ENCODE measurements at regions not wholly inside any gene's neighbourhood (a gene's known extent, or its start where the extent isn't known, plus 50 kb on each side); places are given as distances from the start of the nearest gene placed in this dataset.

DNA sequence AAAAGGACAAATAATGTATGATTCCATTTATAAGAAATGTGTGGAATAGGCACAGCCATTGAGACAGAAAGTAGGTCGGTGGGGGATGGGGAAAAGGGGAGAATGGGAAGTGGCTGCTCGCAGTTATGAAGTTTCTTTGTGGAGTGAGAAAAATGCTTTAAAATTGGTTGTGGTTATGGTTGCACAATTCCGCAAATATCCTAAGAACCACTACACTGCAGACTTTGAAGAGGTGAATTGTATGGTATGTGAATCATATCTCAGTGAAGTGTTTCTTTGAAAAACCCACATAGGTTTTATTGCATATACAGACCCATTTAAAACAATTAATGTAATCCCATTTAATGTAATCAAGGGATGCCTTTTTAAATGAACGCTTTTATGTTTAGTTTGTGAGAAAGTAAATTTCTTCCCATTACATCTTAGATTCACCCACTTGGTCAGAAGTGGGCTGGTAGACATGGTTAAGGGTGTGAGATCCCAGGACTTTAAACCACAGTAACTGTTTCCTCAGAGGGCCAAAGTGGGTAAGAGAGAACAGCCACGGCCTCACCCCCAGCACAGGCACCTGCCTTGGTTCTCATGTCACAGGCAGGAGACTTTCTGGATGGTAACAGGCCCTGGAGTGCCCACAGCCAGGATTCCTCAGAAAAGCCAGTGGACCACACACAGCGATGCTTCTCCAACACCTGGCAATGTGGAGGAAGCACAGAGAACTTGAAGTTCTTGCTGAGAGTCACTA, 119.3 kb upstream of the GJB6 start:
- no peak for DNase-seq (ENCODE audit: low spot score)

DNA sequence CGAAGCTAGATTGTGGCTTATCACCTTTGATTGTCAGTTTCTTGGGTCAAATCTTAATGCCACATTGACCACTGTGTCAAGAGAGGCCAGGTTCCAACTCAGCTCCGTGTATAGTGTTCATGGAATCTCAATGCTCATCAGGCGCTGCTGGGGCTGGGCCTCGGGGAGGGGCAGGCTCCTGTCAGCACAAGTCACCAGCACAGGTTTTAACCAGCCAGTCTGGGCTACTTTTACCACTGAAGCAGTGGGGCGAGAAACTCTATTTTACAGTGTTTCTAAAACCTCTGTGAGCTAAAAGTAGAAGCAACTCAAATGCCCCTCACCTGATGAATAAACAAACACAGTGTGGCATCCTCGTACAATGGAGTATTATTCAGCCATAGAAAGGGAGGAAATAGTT, 118.7 kb upstream of the GJB6 start:
- no peak for DNase-seq (ENCODE audit: low spot score)

DNA sequence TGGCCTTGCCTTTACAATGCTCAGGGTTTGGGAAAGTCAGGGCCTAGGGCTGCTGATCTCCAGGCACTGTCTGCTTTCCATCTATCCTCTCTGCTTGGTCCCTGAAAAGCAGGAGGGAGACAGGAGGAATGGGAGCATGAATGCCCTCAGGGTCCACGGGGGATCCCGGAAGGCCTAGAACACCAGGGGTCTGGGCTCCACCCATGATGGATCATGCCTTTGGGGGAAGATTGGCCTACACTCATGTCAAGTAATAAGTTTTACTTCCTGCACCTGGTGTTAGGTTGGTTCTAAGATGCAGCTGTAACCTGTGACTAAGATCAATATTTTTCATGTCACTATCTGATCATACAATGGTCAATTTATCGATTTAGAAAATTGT, 118.3 kb upstream of the GJB6 start:
- no peak for DNase-seq (ENCODE audit: low spot score)

DNA sequence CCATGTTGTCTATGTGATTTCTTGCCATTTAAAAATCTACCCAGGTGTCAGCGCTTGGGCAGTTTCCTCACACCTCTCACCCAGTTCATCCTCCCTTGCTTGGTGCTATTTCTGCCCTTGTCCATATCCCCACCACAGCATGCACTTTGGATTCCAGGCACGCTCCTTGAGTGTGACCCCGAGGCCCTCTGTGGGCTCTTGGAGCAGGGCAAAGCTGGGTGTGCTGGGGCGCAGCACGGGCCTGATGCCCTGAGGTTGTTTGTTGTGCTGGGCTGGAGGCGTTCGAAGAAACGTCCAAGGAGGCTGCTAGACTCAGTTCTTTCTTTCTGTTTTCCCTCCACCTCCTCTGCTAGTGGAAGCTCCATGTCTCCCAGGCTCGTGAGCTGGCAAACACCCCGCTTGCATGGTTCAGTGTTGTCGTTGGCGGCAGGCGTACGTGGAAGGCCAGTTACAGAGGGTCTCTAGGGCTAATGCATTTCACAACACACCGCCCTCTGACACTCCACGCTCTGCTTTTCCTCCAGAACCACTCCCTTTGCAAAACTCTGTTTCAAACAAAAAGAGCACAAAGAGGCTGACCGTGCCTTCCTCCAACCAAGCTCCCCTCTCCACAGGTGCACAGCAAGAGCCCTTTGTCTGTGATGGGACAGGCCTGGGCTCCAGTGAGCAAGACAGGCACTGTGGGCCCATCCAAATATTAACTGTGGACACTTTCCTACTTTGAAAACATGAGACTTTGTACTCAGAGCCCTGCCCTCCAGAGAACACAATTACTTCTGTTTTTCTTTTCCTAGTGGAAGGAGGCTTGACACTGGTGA, 117.7 kb upstream of the GJB6 start:
- no peak for DNase-seq (ENCODE audit: low spot score)

DNA sequence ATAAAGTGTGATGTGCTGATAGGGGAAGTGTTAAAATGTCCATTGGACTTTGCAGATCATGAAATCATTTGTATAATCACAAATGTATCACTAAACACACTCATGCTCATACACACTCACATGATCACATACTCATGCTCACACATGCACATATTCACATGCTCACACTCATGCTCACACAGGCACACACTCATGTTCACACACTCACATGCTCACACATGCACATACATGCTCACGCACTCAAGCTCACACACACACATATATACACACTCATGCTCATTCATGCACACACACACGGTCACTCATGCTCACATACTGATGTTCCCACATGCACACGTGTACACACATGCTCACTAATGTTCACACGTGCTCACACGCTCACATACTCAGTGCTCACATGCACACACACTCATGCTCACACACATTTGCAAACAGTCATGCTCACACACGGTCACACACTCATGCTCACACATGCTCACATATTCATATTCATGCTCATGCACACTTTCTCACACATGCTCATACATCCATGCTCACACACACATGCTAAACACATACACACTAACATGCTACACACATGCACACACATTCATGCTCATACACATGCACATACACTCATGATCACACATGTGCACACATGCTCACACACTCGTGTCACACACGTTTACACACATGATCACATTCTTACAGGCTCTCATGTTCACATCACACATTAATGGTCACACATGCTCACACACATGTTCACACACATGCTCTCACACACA, 116.7 kb upstream of the GJB6 start:
- no peak for DNase-seq (ENCODE audit: low spot score)

DNA sequence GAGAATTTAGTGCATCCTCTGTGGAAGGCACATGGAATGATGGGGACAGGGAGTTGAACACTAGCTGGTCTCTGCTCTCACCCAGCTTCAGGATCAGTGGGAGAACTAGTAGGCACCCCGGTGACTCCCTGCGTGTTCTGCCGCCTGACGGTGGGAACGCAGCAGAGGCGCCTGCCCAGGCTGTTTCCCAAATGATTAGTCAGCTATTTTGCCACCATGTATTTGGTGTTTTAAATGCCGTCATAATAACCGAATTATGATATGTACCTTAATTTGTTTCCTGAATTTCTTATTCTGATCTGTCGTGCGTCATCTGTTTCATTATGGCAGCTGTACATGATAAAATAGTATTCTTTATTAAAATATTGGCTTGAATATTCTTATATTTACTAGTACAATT, 115.9 kb upstream of the GJB6 start:
- DNase-seq (ENCODE audit: low spot score), result no peak

DNA sequence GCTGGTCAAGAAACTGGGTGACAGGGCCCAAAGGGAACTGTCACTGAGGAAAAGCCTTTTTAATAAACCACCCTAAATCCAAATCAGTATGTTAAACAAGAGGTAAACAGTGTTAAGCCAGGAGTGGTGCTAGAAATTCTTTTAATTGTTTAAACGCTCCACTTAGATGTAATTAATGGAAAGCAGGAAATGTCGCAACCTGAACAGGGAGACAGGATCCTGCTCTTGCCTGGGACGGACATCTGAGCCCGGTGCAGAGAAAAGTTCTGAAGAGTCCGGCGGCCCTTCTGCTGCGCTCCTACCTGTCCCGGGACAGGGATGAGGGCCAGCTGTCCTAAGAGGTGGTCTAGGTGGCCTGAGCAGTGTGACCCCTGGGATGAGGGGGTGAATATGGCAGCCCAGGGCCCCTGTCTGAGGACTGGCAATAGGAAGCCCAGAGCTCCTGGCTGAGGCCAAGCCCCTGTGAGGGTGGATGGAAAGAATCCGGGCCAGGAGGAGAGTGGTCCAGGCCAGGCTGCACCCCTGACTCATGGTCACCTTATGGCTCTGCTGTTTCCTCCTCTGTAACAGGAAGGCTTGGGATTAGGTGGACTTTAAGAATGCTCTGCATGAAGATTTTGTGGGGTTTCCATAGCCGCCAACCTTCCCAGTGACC, 112.8 kb upstream of the GJB6 start:
- no peak for DNase-seq (ENCODE audit: low spot score)

DNA sequence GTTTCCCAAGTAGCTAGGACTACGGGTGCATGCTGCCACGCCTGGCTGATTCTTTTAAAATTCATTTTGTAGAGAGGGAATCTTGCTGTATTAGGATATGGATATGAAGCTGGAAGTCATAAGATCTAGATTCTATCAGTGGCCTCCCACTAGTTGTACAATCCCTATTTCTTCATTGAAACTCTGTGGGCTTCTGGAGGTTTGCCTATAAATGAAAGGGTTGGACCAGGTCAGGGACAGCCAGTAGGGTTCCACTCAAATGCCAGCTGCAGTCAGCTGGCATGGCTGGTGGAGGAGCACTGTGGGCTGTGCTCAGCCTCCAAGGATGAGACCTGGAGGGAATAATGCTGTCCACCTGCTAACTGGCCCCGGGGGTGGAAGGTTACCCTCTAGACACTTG, 110.2 kb upstream of the GJB6 start:
- DNase-seq (ENCODE audit: low spot score), result no peak

DNA sequence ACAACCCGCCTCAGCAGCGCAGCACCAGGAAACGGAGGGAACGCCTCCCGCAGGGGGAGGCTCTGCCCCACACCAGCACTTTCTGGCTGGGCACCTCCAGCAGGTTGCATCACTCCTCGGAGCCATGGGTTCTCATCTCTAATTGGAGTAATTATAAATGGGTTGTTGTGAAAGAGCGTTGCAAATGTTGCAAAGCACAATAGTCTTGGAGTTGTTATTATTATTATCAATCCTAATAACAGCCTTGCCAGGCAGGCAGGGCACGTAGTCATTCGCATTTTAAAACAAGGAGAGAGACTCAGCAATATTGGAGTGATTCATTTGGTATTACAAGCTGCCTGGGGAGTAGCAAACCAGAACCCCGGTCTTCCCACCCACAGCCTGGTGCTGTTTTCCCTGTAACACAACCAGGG, 108.6 kb upstream of the GJB6 start:
- no peak for DNase-seq (ENCODE audit: low spot score)

DNA sequence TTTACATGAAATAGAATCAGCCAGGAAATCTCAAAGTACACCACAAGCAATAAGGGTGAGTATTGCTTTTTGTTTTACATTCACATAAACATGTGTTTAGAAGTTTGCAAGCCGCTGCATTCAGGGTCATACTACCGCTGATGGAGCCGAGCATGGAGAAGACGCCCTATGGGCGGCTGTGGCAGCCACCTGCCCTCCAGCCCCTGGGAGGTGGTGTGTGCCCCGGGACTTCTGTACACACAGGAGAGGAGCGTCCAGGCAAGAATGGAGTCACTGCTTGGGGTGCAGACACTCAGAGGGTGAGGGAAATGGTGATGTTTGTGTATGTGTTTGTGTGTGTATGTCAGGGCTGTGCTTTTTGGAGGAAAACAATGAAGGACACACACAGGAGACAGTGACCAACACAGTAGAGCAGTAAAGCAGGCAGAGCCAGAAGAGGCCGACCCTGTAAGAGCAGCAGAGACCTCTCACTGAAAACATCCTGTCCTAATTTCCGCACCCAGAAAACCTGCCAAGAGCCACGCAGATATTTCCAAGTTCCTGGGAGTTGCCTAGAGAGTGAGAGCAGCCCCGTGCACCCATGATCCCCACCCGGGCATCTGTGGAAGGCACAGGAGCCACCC, 108.1 kb upstream of the GJB6 start:
- no peak for DNase-seq (ENCODE audit: low spot score)

DNA sequence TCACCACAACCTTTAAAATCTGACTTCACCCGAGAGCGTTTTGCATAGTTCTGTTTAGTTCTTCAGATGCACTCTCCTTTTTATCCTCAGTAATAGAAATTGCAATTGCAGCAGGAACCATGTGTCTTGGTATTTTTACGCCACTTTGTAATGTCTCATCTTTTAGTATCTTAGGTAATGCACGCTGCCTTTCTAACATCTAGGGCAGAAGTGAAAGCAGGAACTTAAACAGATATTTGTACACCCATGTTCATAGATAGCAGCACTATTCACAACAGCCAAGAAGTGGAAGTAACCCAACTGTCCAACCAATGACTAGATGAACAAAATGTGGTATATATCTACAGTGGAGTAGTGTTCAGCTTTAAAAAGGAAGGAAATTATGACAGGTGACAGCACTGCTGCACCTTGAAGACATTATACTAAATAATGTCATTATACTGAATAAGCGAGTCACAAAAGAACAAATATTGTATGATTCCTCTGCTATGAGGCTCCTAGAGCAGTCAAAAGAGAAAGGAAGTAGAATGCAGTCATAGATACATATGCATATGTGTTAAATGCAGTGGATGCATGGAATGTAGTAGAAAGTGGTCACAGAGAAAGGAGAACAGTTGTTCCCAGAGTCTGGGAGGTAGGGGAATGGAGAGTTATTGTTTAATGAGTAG, 105.9 kb upstream of the GJB6 start:
- no peak for DNase-seq (ENCODE audit: low spot score)

DNA sequence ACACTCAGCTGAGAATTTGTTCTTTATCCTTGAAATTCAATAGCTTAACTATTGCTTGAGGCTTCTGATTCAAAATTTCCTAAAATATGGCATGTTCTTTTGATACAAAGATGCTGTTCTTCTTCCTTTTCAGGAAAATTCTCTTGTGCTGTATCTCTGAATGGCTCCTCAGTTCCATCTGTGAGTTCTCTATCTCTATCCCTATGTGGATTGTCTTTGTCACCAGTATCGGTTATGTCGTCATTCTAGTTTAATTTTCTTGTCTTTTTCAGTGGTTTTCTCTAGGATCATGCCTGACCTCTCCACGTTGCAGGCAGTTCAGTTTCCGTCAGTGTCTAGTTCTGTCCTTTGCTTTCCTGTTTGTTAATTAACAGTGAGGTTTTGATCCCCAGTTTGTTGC, 104.6 kb upstream of the GJB6 start:
- DNase-seq (ENCODE audit: low spot score), result no peak

DNA sequence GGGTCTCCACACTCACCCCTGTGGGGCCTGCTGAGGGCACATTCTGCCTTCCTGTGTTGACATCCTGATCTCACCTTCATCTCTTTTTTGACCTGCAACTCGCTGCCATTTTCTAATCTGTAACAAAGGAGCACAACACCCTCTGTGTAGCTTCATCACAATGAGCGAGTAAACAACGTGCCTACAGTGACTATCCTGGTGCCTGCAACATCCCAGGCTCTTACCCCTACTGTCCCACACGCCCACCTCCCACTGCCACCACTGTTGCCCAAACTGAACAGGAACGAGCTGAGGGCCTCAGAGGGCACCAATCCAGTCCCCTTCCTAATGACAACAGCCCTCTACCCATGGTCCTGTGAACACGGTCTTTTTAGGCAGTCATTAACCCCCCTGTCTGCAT, 102.2 kb upstream of the GJB6 start:
- DNase-seq (ENCODE audit: low spot score), result no peak

DNA sequence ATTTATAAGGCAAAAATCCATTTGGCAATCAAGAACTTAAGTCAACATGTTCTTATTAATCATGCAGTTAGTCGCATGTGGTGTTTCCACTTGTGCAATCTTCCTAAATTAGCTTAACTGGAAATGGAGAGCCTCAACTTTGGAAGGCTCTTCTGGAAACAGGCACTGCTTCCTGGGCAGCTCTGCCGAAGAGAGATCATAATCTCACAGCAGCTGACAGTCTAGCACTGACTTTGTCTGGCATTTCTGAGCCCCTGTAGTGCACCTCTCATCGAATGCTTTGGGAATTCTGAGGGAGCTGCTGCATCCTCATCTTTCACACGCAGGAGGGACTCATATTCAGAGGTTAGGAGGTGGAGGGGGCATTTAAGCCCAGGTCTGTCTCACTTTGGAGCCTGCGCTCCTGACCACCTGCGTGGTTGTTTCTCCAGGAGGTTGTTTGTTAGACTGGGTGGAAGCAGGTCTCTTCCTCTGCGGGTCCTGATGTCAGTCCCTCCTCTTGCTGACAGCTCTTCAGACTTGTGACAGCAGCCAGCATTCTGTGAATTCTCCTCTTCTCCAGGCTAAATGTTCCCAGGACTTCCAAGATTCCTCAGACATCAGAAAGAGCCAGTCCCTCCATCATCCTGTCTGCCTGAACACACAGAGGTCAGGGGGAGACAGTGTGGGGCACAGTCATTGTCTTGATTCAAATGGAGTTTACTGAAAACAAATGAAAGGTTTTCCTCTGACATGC, 100.4 kb upstream of the GJB6 start:
- peak; percentile 42 for DNase-seq (ENCODE audit: low spot score)

DNA sequence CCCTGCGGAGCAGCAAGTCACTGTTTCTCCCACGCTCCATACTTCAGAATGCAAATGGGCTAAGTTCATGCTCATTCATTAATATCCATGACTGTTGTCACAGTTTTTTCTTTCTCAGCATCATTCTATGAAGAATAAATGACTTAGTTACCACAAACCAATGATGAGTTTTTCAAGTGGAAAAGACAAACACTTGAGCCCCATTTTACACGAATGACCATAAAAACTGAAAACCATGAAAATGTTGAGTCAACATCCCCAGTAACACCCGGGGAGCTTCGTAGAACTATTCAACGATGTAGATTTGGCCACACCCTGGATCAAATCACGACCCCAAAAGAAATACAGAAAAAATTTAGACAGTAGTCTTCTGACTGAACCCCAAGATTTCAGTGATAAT, 99.8 kb upstream of the GJB6 start:
- no peak for DNase-seq (ENCODE audit: low spot score)

DNA sequence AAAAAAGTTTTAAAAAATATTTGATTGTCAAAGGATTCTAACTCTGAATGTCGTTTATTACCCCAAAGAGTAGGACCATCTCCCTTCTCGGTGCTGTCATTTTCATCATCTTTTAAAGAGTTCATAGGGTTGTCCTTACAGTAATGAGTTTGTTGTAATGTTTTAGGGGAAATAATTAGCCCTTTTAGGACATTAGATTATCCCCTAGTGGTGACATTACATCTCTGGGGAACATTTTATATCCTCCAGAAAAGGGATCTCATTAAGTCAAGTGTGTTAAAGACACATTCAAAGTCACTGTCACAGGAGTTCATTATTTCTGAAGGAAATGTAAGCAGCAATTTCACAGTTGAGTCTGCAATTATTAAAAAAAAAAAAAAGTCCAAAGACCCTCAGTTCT, 99.3 kb upstream of the GJB6 start:
- DNase-seq (ENCODE audit: low spot score), result no peak

DNA sequence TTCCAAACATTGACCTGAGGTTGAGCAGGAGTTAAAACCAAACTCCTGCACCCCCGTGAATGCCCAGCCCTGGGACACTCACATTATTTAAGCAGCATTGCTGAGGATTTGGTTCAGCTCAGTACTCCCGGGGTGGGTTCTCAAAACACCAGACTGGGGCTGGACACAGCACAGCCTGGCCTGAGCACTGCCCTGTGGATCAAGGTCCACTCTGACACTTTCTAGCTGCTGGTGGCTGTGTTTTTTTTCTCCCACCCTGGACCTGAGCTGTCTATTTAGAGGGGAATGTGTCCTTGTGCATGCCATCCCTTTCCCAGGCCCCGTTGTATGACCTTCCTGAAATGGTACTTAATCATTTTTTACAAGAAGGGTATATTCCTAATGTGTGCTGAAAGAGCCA, 94.7 kb upstream of the GJB6 start:
- no peak for DNase-seq (ENCODE audit: low spot score)

DNA sequence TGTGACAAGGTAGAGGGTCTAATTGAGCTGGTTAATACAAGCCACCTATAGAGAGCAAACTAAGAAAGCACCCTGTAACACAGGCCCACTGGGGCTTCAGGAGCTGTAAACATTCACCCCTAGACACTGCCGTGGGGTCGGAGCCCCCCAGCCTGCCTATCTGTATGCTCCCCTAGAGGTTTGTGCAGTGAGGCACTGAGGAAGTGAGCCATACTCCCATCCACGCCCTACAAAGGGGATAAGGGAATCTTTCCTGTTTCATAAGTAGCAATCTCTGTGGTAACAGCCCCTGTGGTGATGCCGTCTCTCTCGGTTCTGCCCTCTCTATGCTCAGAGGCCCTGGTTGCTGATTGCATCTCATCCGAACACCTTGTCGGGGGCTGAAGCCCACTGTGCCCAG, 94.2 kb upstream of the GJB6 start:
- DNase-seq (ENCODE audit: low spot score), result no peak

DNA sequence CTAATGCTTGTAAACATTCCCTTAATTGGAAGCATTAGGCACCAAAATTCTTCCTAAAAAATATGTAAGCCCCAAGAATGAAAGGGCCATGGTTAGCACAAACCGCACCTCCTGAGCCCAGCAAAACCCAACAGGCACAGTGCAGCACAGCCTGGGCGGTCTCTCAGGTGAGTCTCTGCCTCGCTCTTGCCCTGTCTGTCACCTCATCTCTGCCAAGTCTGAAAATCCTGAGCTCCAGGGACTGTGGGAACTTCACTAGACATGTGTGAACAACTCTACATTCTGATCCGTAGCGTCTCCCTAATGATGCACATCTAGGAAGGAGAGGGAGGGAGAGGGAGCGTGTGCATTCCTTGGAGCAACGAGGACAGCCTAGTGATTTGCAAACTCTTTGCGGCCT, 88.8 kb upstream of the GJB6 start:
- DNase-seq (ENCODE audit: low spot score), result no peak

DNA sequence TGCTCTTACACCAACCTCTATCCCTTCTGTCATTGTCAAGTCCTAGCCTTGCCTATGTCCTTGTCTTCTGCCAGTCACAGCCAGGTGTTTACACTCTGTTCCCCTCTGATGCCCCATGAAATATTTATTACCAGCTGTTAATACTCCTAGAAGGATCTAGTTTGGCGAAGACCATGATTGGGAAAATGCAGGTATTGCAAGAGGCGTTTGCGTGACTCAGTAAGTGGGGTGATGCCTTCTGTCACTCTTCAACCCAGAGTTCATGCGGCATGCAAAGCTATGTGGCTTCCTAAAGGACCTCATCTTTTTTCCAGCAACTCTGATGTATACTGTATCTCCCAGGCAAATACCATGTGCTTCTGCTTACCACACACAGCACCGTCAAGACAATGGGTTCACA, 81.8 kb upstream of the GJB6 start:
- DNase-seq (ENCODE audit: low spot score), result no peak
